Hippocampal formation (tissue), 2 donors: ENCODE measurements at regions not wholly inside any gene's neighbourhood (a gene's known extent, or its start where the extent isn't known, plus 50 kb on each side); places are given as distances from the start of the nearest gene placed in this dataset.

Experiments
- DNase-seq, 2 donors: peaks; one replicate each; lab custom pipeline; 2025; lab: John Stamatoyannopoulos, UW

- DNase-seq, result no peak
Measured at GRCh38 chr13:31441800-31442510, 242.2 kb downstream of the B3GLCT start.

GRCh38 chr13:31442571-31442970 lies 242.8 kb downstream of the B3GLCT start:
- DNase-seq, result no peak

- DNase-seq, result no peak
Measured at GRCh38 chr13:31444266-31444856, 244.6 kb downstream of the B3GLCT start.

- DNase-seq, result no peak
Measured at GRCh38 chr13:31452525-31452924, 252.8 kb downstream of the B3GLCT start.

- no peak for DNase-seq
Measured at GRCh38 chr13:31455581-31455980, 255.8 kb downstream of the B3GLCT start.

- no peak for DNase-seq
Measured at GRCh38 chr13:31456056-31456455, 256.3 kb downstream of the B3GLCT start.

GRCh38 chr13:31460061-31460460 lies 260.3 kb downstream of the B3GLCT start:
- DNase-seq, result no peak

- DNase-seq, result no peak
Measured at GRCh38 chr13:31461923-31462322, 262.1 kb downstream of the B3GLCT start.

GRCh38 chr13:31462766-31463165 lies 263.0 kb downstream of the B3GLCT start:
- no peak for DNase-seq

- no peak for DNase-seq
Measured at GRCh38 chr13:31468114-31468902, 268.5 kb downstream of the B3GLCT start.

GRCh38 chr13:31469377-31469776 lies 269.6 kb downstream of the B3GLCT start:
- no peak for DNase-seq

- no peak for DNase-seq
Measured at GRCh38 chr13:31476266-31476665, 263.1 kb upstream of the RXFP2 start.

GRCh38 chr13:31476753-31477152 lies 262.6 kb upstream of the RXFP2 start:
- DNase-seq, result no peak

GRCh38 chr13:31477961-31478360 lies 261.4 kb upstream of the RXFP2 start:
- no peak for DNase-seq

- no peak for DNase-seq
Measured at GRCh38 chr13:31485183-31485582, 254.1 kb upstream of the RXFP2 start.

GRCh38 chr13:31485651-31486051 lies 253.7 kb upstream of the RXFP2 start:
- DNase-seq, result no peak

GRCh38 chr13:31495336-31495735 lies 244.0 kb upstream of the RXFP2 start:
- DNase-seq, result no peak

- no peak for DNase-seq
Measured at GRCh38 chr13:31499274-31499673, 240.1 kb upstream of the RXFP2 start.

- DNase-seq, result no peak
Measured at GRCh38 chr13:31503626-31504025, 235.7 kb upstream of the RXFP2 start.

GRCh38 chr13:31504918-31505317 lies 234.4 kb upstream of the RXFP2 start:
- no peak for DNase-seq

GRCh38 chr13:31512331-31512730 lies 227.0 kb upstream of the RXFP2 start:
- no peak for DNase-seq

- no peak for DNase-seq
Measured at GRCh38 chr13:31514932-31515331, 224.4 kb upstream of the RXFP2 start.

- DNase-seq, result no peak
Measured at GRCh38 chr13:31515427-31515826, 223.9 kb upstream of the RXFP2 start.
